GM19467 (cell line): ENCODE measurements at regions not wholly inside any gene's neighbourhood (a gene's known extent, or its start where the extent isn't known, plus 50 kb on each side); places are given as distances from the start of the nearest gene placed in this dataset.

Experiments used
- ATAC-seq: cut with Tn5 transposase; IDR thresholded peaks from one replicate; pipeline ENCODE4 v1.9.1; 2021; ENCODE audit warnings: mild to moderate bottlenecking, moderate library complexity; ENCODE audit not compliant: unreplicated experiment

GRCh38 chr5:105807290-105807689 is 1863.4 kb downstream of the EFNA5 start:
- no peak for ATAC-seq

GRCh38 chr5:105806596-105806995 is 1864.1 kb downstream of the EFNA5 start:
- ATAC-seq = no peak

GRCh38 chr5:105803431-105803830 is 1867.3 kb downstream of the EFNA5 start:
- ATAC-seq = no peak

- ATAC-seq = no peak
Observed at GRCh38 chr5:105794578-105794977, 1876.2 kb downstream of the EFNA5 start.

- no peak for ATAC-seq
Observed at GRCh38 chr5:105789246-105789645, 1881.5 kb downstream of the EFNA5 start.

GRCh38 chr5:105783811-105784210 is 1886.9 kb downstream of the EFNA5 start:
- ATAC-seq = no peak

- no peak for ATAC-seq
Observed at GRCh38 chr5:105782501-105782900, 1888.2 kb downstream of the EFNA5 start.

- no peak for ATAC-seq
Observed at GRCh38 chr5:105773241-105773640, 1897.5 kb downstream of the EFNA5 start.

- ATAC-seq = no peak
Observed at GRCh38 chr5:105767267-105767666, 1903.5 kb downstream of the EFNA5 start.

GRCh38 chr5:105762728-105763127 is 1908.0 kb downstream of the EFNA5 start:
- ATAC-seq = no peak

GRCh38 chr5:105754056-105754455 is 1916.7 kb downstream of the EFNA5 start:
- ATAC-seq = no peak

- ATAC-seq = no peak
Observed at GRCh38 chr5:105752801-105753200, 1917.9 kb downstream of the EFNA5 start.

GRCh38 chr5:105751908-105752307 is 1918.8 kb downstream of the EFNA5 start:
- no peak for ATAC-seq

GRCh38 chr5:105745111-105745510 is 1925.6 kb downstream of the EFNA5 start:
- ATAC-seq = no peak

GRCh38 chr5:105740242-105740641 is 1930.5 kb downstream of the EFNA5 start:
- no peak for ATAC-seq

GRCh38 chr5:105739732-105740131 is 1931.0 kb downstream of the EFNA5 start:
- ATAC-seq = no peak

- no peak for ATAC-seq
Observed at GRCh38 chr5:105735704-105736103, 1935.0 kb downstream of the EFNA5 start.

- no peak for ATAC-seq
Observed at GRCh38 chr5:105730982-105731381, 1939.8 kb downstream of the EFNA5 start.

GRCh38 chr5:105726093-105726492 is 1944.6 kb downstream of the EFNA5 start:
- no peak for ATAC-seq

GRCh38 chr5:105708442-105708841 is 1962.3 kb downstream of the EFNA5 start:
- no peak for ATAC-seq

GRCh38 chr5:105702323-105702722 is 1968.4 kb downstream of the EFNA5 start:
- ATAC-seq = no peak

GRCh38 chr5:105696440-105696839 is 1974.3 kb downstream of the EFNA5 start:
- ATAC-seq = no peak

GRCh38 chr5:105695941-105696340 is 1974.8 kb downstream of the EFNA5 start:
- no peak for ATAC-seq

- no peak for ATAC-seq
Observed at GRCh38 chr5:105689596-105689995, 1981.1 kb downstream of the EFNA5 start.
